GM19455 (cell line): ENCODE measurements at regions not wholly inside any gene's neighbourhood (a gene's known extent, or its start where the extent isn't known, plus 50 kb on each side); places are given as distances from the start of the nearest gene placed in this dataset.

Experiments
- ATAC-seq: cut with Tn5 transposase; IDR thresholded peaks from one replicate; pipeline ENCODE4 v1.9.1; 2021; ENCODE audit not compliant: unreplicated experiment

- no peak for ATAC-seq
Observed at GRCh38 chr4:182093431-182093831, 149.8 kb upstream of the TENM3 start.

GRCh38 chr4:182093935-182094334 is 149.3 kb upstream of the TENM3 start:
- ATAC-seq, result no peak

GRCh38 chr4:182101618-182102017 is 141.6 kb upstream of the TENM3 start:
- no peak for ATAC-seq

- ATAC-seq, result no peak
Observed at GRCh38 chr4:182102576-182102975, 140.6 kb upstream of the TENM3 start.

- ATAC-seq, result no peak
Observed at GRCh38 chr4:182103614-182104319, 139.4 kb upstream of the TENM3 start.

- no peak for ATAC-seq
Observed at GRCh38 chr4:182105416-182105815, 137.8 kb upstream of the TENM3 start.

- no peak for ATAC-seq
Observed at GRCh38 chr4:182107931-182108330, 135.3 kb upstream of the TENM3 start.

- no peak for ATAC-seq
Observed at GRCh38 chr4:182111586-182111985, 131.6 kb upstream of the TENM3 start.

- no peak for ATAC-seq
Observed at GRCh38 chr4:182113779-182114178, 129.4 kb upstream of the TENM3 start.

- ATAC-seq, result no peak
Observed at GRCh38 chr4:182124359-182124758, 118.8 kb upstream of the TENM3 start.

GRCh38 chr4:182126096-182126495 is 117.1 kb upstream of the TENM3 start:
- no peak for ATAC-seq

GRCh38 chr4:182126603-182127002 is 116.6 kb upstream of the TENM3 start:
- ATAC-seq, result no peak

- no peak for ATAC-seq
Observed at GRCh38 chr4:182133033-182133432, 110.2 kb upstream of the TENM3 start.

GRCh38 chr4:182134261-182134660 is 108.9 kb upstream of the TENM3 start:
- no peak for ATAC-seq

- ATAC-seq, result no peak
Observed at GRCh38 chr4:182136201-182136600, 107.0 kb upstream of the TENM3 start.

- no peak for ATAC-seq
Observed at GRCh38 chr4:182137343-182137742, 105.9 kb upstream of the TENM3 start.

GRCh38 chr4:182139491-182139890 is 103.7 kb upstream of the TENM3 start:
- no peak for ATAC-seq

- no peak for ATAC-seq
Observed at GRCh38 chr4:182140547-182140946, 102.7 kb upstream of the TENM3 start.

GRCh38 chr4:182141061-182141460 is 102.1 kb upstream of the TENM3 start:
- no peak for ATAC-seq

- ATAC-seq, result no peak
Observed at GRCh38 chr4:182142176-182143085, 100.8 kb upstream of the TENM3 start.

GRCh38 chr4:182143086-182143821 is 99.9 kb upstream of the TENM3 start:
- ATAC-seq, result no peak
